WI38 (cell line): ENCODE measurements at regions not wholly inside any gene's neighbourhood (a gene's known extent, or its start where the extent isn't known, plus 50 kb on each side); places are given as distances from the start of the nearest gene placed in this dataset.

Source experiments
- H3K4me3 ChIP-seq: 2 replicates; pipeline ENCODE4 v1.5.1; 2011; ENCODE audit warnings: low read depth, mild to moderate bottlenecking, control low read depth, low read length
- CTCF ChIP-seq: IDR thresholded peaks from 2 replicates; pipeline ENCODE4 v1.5.1; 2012; ENCODE audit warnings: low read depth, mild to moderate bottlenecking, control low read depth, low read length

- no peak for TF ChIP-seq CTCF
- H3K4me3 ChIP-seq = no peak overlapping the region
Measured at GRCh38 chr4:126241634-126242033, 926.9 kb downstream of the FAT4 start.

GRCh38 chr4:126242679-126243390 lies 928.1 kb downstream of the FAT4 start:
- TF ChIP-seq CTCF = no peak
- H3K4me3 ChIP-seq = no peak overlapping the region

- no peak overlapping the region for H3K4me3 ChIP-seq
- no peak for TF ChIP-seq CTCF
Measured at GRCh38 chr4:126247409-126247808, 932.7 kb downstream of the FAT4 start.

- no peak overlapping the region for H3K4me3 ChIP-seq
- no peak for TF ChIP-seq CTCF
Measured at GRCh38 chr4:126250006-126250405, 935.3 kb downstream of the FAT4 start.

- H3K4me3 ChIP-seq = no peak overlapping the region
- no peak for TF ChIP-seq CTCF
Measured at GRCh38 chr4:126251169-126251568, 936.4 kb downstream of the FAT4 start.

- TF ChIP-seq CTCF = no peak
Measured at GRCh38 chr4:126262665-126263064, 947.9 kb downstream of the FAT4 start.

GRCh38 chr4:126264839-126265238 lies 950.1 kb downstream of the FAT4 start:
- no peak for TF ChIP-seq CTCF
- H3K4me3 ChIP-seq = no peak overlapping the region

More at GRCh38 chr4:126262665-126263064, 947.9 kb downstream of the FAT4 start:
- H3K4me3 ChIP-seq = no peak overlapping the region
